Mucosa of descending colon (tissue), 3 donors: ENCODE measurements at regions not wholly inside any gene's neighbourhood (a gene's known extent, or its start where the extent isn't known, plus 50 kb on each side); places are given as distances from the start of the nearest gene placed in this dataset.
"Not testable (repeated sequence)": the region's sequence is repeated elsewhere in the genome, so short reads cannot be mapped to it uniquely, and the experiment has no call there.

ENCODE experiments used
- ATAC-seq: fragments of 200-7000 bp; cut with Tn5 transposase; one replicate; pipeline ENCODE4 v1.9.1; 2020; ENCODE audit warnings: mild to moderate bottlenecking, moderate library complexity
- DNase-seq, 3 donors: peaks; one replicate each; pipeline ENCODE4 v3.0.0-alpha.2; 2020
- H3K36me3 ChIP-seq: fragments of 200-600 bp; one replicate; pipeline ENCODE4 v1.8.0; 2021; ENCODE audit warnings: low read depth, mild to moderate bottlenecking
- H3K4me1 ChIP-seq: fragments of 200-600 bp; one replicate; pipeline ENCODE4 v1.8.0; 2021; ENCODE audit warnings: low read depth, mild to moderate bottlenecking
- H3K4me3 ChIP-seq: fragments of 200-600 bp; one replicate; pipeline ENCODE4 v1.8.0; 2021; ENCODE audit warnings: mild to moderate bottlenecking
- H3K9me3 ChIP-seq: fragments of 200-600 bp; one replicate; pipeline ENCODE4 v1.8.0; 2021; ENCODE audit warnings: mild to moderate bottlenecking
- CTCF ChIP-seq: fragments of 200-600 bp; IDR thresholded peaks from one replicate; pipeline ENCODE4 v1.8.0; 2022; ENCODE audit warnings: antibody characterized with exemption, mild to moderate bottlenecking
- intact Hi-C, 2 donors: fragments of 100-400 bp; cut with DNase I in 1 of 2; cut with micrococcal nuclease in 1 of 2; formaldehyde crosslinking; loops; one replicate each; pipeline versions ENCODE4 v1.11.0 to v1.11.1; 2022; cut with DNase I, micrococcal nuclease
- donor health status: DM: no; HTN: no; CAD: no; lungs with moderate emphysema.
- donor health status: DM: no; HTN: no; CAD: no.
- donor health status: DM: no; HTN: yes; CAD: no.

- intact Hi-C loops = loop anchor here in 1 of 2 donors (10.0 kb wide), 1 partner anchor 731 kb away; no protein-coding TSS in a partner anchor
- H3K9me3 ChIP-seq = no peaks in the 10 kb centered on the region
- ATAC-seq (no peak), DNase-seq (no peak)
- H3K36me3 ChIP-seq = no peaks in the 10 kb centered on the region
- no peak for TF ChIP-seq CTCF
- H3K4me3 ChIP-seq = no peak overlapping the region
- H3K4me1 ChIP-seq = no peaks in the 10 kb centered on the region
Measured at GRCh38 chr10:57333880-57334279, 933.8 kb downstream of the IPMK start.

GRCh38 chr10:57321400-57321854 is 946.3 kb downstream of the IPMK start:
- ATAC-seq, H3K4me3 ChIP-seq, H3K4me1 ChIP-seq, intact Hi-C loops, H3K9me3 ChIP-seq, H3K36me3 ChIP-seq: not testable (repeated sequence)
- peak in 1 of 3 donors; percentile 44 for DNase-seq

- intact Hi-C loops = no loop called here
- TF ChIP-seq CTCF = no peak
- DNase-seq (no peak), ATAC-seq (no peak)
- H3K4me1 ChIP-seq = no peaks in the 10 kb centered on the region
- no peak overlapping the region for H3K4me3 ChIP-seq
- H3K9me3 ChIP-seq = no peaks in the 10 kb centered on the region
- H3K36me3 ChIP-seq = no peaks in the 10 kb centered on the region
Measured at GRCh38 chr10:57320416-57320815, 947.3 kb downstream of the IPMK start.

GRCh38 chr10:57314046-57314445 is 953.0 kb upstream of the ZWINT start:
- H3K4me3 ChIP-seq = no peak overlapping the region
- ATAC-seq = no peak
- TF ChIP-seq CTCF = no peak

GRCh38 chr10:57303566-57303965 is 942.5 kb upstream of the ZWINT start:
- H3K4me3 ChIP-seq = no peak overlapping the region
- no peak for TF ChIP-seq CTCF
- DNase-seq (no peak), ATAC-seq (no peak)
- intact Hi-C loops = no loop called here
- no peaks in the 10 kb centered on the region for H3K9me3 ChIP-seq
- no peaks in the 10 kb centered on the region for H3K36me3 ChIP-seq
- no peaks in the 10 kb centered on the region for H3K4me1 ChIP-seq

More at GRCh38 chr10:57314046-57314445, 953.0 kb upstream of the ZWINT start:
- no peaks in the 10 kb centered on the region for H3K9me3 ChIP-seq
- intact Hi-C loops = no loop called here
- no peaks in the 10 kb centered on the region for H3K4me1 ChIP-seq
- no peak for DNase-seq
- H3K36me3 ChIP-seq = no peaks in the 10 kb centered on the region

- no peaks in the 10 kb centered on the region for H3K9me3 ChIP-seq
- H3K4me1 ChIP-seq = no peaks in the 10 kb centered on the region
- DNase-seq = no peak
- no peaks in the 10 kb centered on the region for H3K36me3 ChIP-seq
- intact Hi-C loops = no loop called here
- no peak overlapping the region for H3K4me3 ChIP-seq
- no peak for ATAC-seq
- no peak for TF ChIP-seq CTCF
Measured at GRCh38 chr10:57300718-57301117, 939.7 kb upstream of the ZWINT start.
